ENCODE measurements at regions not wholly inside any gene's neighbourhood (a gene's known extent, or its start where the extent isn't known, plus 50 kb on each side); places are given as distances from the start of the nearest gene placed in this dataset.

- Histone ChIP-seq H3K9me3 (ENCODE audit: control insufficient read depth, low read length) (no peaks in the 10 kb centered on the region), H3K4me1 (ENCODE audit: control insufficient read depth, insufficient read depth, low read length) (peaks cover 23% of the 10 kb centered on the region), H3K36me3 (ENCODE audit: control insufficient read depth, insufficient read depth, low read length, severe bottlenecking) (no peaks in the 10 kb centered on the region), H3K27me3 (replicated peaks; ENCODE audit: control insufficient read depth, insufficient read depth, low read length) (peaks cover 32% of the 10 kb centered on the region), H3K4me3 (ENCODE audit: low read length) (no peak overlapping the region), H3K9ac (ENCODE audit: low read length) (no peak overlapping the region)
- no peak for DNase-seq (ENCODE audit: low read depth)
These were observed 80.5 kb upstream of the SEC11C start for GRCh38 chr18:59059140-59059539.

GRCh38 chr18:59060551-59060950 is 79.1 kb upstream of the SEC11C start:
- H3K36me3 ChIP-seq (ENCODE audit: control insufficient read depth, insufficient read depth, low read length, severe bottlenecking): no peaks in the 10 kb centered on the region

GRCh38 chr18:59061914-59062642 is 77.6 kb upstream of the SEC11C start:
- no peak overlapping the region for H3K4me3 ChIP-seq (ENCODE audit: low read length)
- peaks cover 28% of the 10 kb centered on the region for H3K27me3 ChIP-seq (replicated peaks; ENCODE audit: control insufficient read depth, insufficient read depth, low read length)
- no peaks in the 10 kb centered on the region for H3K36me3 ChIP-seq (ENCODE audit: control insufficient read depth, insufficient read depth, low read length, severe bottlenecking)
- DNase-seq (ENCODE audit: low read depth): no peak
- H3K4me1 ChIP-seq (ENCODE audit: control insufficient read depth, insufficient read depth, low read length): peaks cover 9% of the 10 kb centered on the region
- H3K9ac ChIP-seq (ENCODE audit: low read length): no peak overlapping the region
- no peaks in the 10 kb centered on the region for H3K9me3 ChIP-seq (ENCODE audit: control insufficient read depth, low read length)

More at GRCh38 chr18:59060551-59060950, 79.1 kb upstream of the SEC11C start:
- DNase-seq (ENCODE audit: low read depth): no peak
- Histone ChIP-seq H3K9ac (ENCODE audit: low read length) (no peak overlapping the region), H3K4me1 (ENCODE audit: control insufficient read depth, insufficient read depth, low read length) (peaks cover 9% of the 10 kb centered on the region), H3K9me3 (ENCODE audit: control insufficient read depth, low read length) (no peaks in the 10 kb centered on the region), H3K4me3 (ENCODE audit: low read length) (no peak overlapping the region), H3K27me3 (replicated peaks; ENCODE audit: control insufficient read depth, insufficient read depth, low read length) (peaks cover 32% of the 10 kb centered on the region)

GRCh38 chr18:59062643-59063006 is 77.1 kb upstream of the SEC11C start:
- no peak for DNase-seq (ENCODE audit: low read depth)
- Histone ChIP-seq H3K4me1 (ENCODE audit: control insufficient read depth, insufficient read depth, low read length) (peaks cover 8% of the 10 kb centered on the region), H3K36me3 (ENCODE audit: control insufficient read depth, insufficient read depth, low read length, severe bottlenecking) (no peaks in the 10 kb centered on the region), H3K27me3 (replicated peaks; ENCODE audit: control insufficient read depth, insufficient read depth, low read length) (peaks cover 28% of the 10 kb centered on the region), H3K4me3 (ENCODE audit: low read length) (no peak overlapping the region), H3K9me3 (ENCODE audit: control insufficient read depth, low read length) (no peaks in the 10 kb centered on the region), H3K9ac (ENCODE audit: low read length) (no peak overlapping the region)

GRCh38 chr18:59063300-59063906 is 76.3 kb upstream of the SEC11C start:
- Histone ChIP-seq H3K9me3 (ENCODE audit: control insufficient read depth, low read length) (no peaks in the 10 kb centered on the region), H3K4me1 (ENCODE audit: control insufficient read depth, insufficient read depth, low read length) (peaks cover under 1% of the 10 kb centered on the region)
- DNase-seq (ENCODE audit: low read depth): no peak

GRCh38 chr18:59063912-59064311 is 75.8 kb upstream of the SEC11C start:
- Histone ChIP-seq H3K9me3 (ENCODE audit: control insufficient read depth, low read length) (no peaks in the 10 kb centered on the region), H3K36me3 (ENCODE audit: control insufficient read depth, insufficient read depth, low read length, severe bottlenecking) (no peaks in the 10 kb centered on the region), H3K9ac (ENCODE audit: low read length) (no peak overlapping the region), H3K4me3 (ENCODE audit: low read length) (no peak overlapping the region), H3K4me1 (ENCODE audit: control insufficient read depth, insufficient read depth, low read length) (no peaks in the 10 kb centered on the region), H3K27me3 (replicated peaks; ENCODE audit: control insufficient read depth, insufficient read depth, low read length) (peaks cover 28% of the 10 kb centered on the region)
- no peak for DNase-seq (ENCODE audit: low read depth)

More at GRCh38 chr18:59063300-59063906, 76.3 kb upstream of the SEC11C start:
- H3K4me3 ChIP-seq (ENCODE audit: low read length): no peak overlapping the region
- H3K27me3 ChIP-seq (replicated peaks; ENCODE audit: control insufficient read depth, insufficient read depth, low read length): peaks cover 28% of the 10 kb centered on the region
- H3K9ac ChIP-seq (ENCODE audit: low read length): no peak overlapping the region
- no peaks in the 10 kb centered on the region for H3K36me3 ChIP-seq (ENCODE audit: control insufficient read depth, insufficient read depth, low read length, severe bottlenecking)

- Histone ChIP-seq H3K9ac (ENCODE audit: low read length) (no peak overlapping the region), H3K27me3 (replicated peaks; ENCODE audit: control insufficient read depth, insufficient read depth, low read length) (peaks cover 20% of the 10 kb centered on the region), H3K4me1 (ENCODE audit: control insufficient read depth, insufficient read depth, low read length) (no peaks in the 10 kb centered on the region), H3K4me3 (ENCODE audit: low read length) (no peak overlapping the region), H3K9me3 (ENCODE audit: control insufficient read depth, low read length) (no peaks in the 10 kb centered on the region), H3K36me3 (ENCODE audit: control insufficient read depth, insufficient read depth, low read length, severe bottlenecking) (no peaks in the 10 kb centered on the region)
- no peak for DNase-seq (ENCODE audit: low read depth)
These were observed 74.0 kb upstream of the SEC11C start for GRCh38 chr18:59065684-59066083.

GRCh38 chr18:59067873-59068272 is 71.8 kb upstream of the SEC11C start:
- Histone ChIP-seq H3K27me3 (replicated peaks; ENCODE audit: control insufficient read depth, insufficient read depth, low read length) (peaks cover 7% of the 10 kb centered on the region), H3K4me1 (ENCODE audit: control insufficient read depth, insufficient read depth, low read length) (no peaks in the 10 kb centered on the region), H3K9ac (ENCODE audit: low read length) (no peak overlapping the region), H3K36me3 (ENCODE audit: control insufficient read depth, insufficient read depth, low read length, severe bottlenecking) (no peaks in the 10 kb centered on the region), H3K4me3 (ENCODE audit: low read length) (no peak overlapping the region), H3K9me3 (ENCODE audit: control insufficient read depth, low read length) (no peaks in the 10 kb centered on the region)
- DNase-seq (ENCODE audit: low read depth): peak; percentile 57

GRCh38 chr18:59068276-59069071 is 71.2 kb upstream of the SEC11C start:
- Histone ChIP-seq H3K9ac (ENCODE audit: low read length) (no peak overlapping the region), H3K9me3 (ENCODE audit: control insufficient read depth, low read length) (no peaks in the 10 kb centered on the region), H3K27me3 (replicated peaks; ENCODE audit: control insufficient read depth, insufficient read depth, low read length) (peaks cover 2% of the 10 kb centered on the region), H3K4me1 (ENCODE audit: control insufficient read depth, insufficient read depth, low read length) (no peaks in the 10 kb centered on the region), H3K4me3 (ENCODE audit: low read length) (no peak overlapping the region), H3K36me3 (ENCODE audit: control insufficient read depth, insufficient read depth, low read length, severe bottlenecking) (no peaks in the 10 kb centered on the region)
- DNase-seq (ENCODE audit: low read depth): no peak

- no peaks in the 10 kb centered on the region for H3K4me1 ChIP-seq (ENCODE audit: control insufficient read depth, insufficient read depth, low read length)
- no peaks in the 10 kb centered on the region for H3K27me3 ChIP-seq (replicated peaks; ENCODE audit: control insufficient read depth, insufficient read depth, low read length)
- H3K36me3 ChIP-seq (ENCODE audit: control insufficient read depth, insufficient read depth, low read length, severe bottlenecking): no peaks in the 10 kb centered on the region
- H3K4me3 ChIP-seq (ENCODE audit: low read length): no peak overlapping the region
- DNase-seq (ENCODE audit: low read depth): peak; percentile 95
- no peak overlapping the region for H3K9ac ChIP-seq (ENCODE audit: low read length)
- no peaks in the 10 kb centered on the region for H3K9me3 ChIP-seq (ENCODE audit: control insufficient read depth, low read length)
These were observed 69.3 kb upstream of the SEC11C start for GRCh38 chr18:59070181-59070912.
